ENCODE measurements at regions not wholly inside any gene's neighbourhood (a gene's known extent, or its start where the extent isn't known, plus 50 kb on each side); places are given as distances from the start of the nearest gene placed in this dataset.

DNA sequence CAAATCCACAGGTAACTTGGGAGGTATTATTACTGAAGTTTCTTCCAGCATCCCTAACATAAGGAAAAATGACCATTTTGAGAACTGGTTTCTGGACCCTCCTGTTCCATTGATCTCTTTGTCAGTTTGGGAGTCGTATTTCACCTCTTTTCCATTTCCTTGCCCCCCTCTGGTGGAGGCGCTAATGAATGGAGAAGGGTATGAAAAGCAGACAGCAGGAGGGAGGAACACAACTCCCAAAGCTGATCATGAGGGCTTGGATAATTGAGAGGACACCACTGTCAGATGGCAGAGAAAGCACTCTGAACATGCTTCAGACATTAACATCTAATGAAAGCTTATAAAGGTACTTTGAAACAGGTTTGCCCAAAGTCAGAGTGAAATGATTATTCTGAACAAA is 56.6 kb upstream of the TLK1 start:
- Histone ChIP-seq H3K36me3 (no peaks in the 10 kb centered on the region), H3K27ac (no peak overlapping the region), H3K27me3 (peaks cover 0 to 7% (median 0%) of the 10 kb centered on the region in 9 donors), H3K9me3 (peaks cover 0 to 16% (median 0%) of the 10 kb centered on the region in 12 donors), H3K4me3 (no peak overlapping the region), H3K4me1 (no peaks in the 10 kb centered on the region)
- no peak for TF ChIP-seq POLR2A (IDR thresholded peaks at IDR 0.05)
- TF ChIP-seq, protein P1, sequence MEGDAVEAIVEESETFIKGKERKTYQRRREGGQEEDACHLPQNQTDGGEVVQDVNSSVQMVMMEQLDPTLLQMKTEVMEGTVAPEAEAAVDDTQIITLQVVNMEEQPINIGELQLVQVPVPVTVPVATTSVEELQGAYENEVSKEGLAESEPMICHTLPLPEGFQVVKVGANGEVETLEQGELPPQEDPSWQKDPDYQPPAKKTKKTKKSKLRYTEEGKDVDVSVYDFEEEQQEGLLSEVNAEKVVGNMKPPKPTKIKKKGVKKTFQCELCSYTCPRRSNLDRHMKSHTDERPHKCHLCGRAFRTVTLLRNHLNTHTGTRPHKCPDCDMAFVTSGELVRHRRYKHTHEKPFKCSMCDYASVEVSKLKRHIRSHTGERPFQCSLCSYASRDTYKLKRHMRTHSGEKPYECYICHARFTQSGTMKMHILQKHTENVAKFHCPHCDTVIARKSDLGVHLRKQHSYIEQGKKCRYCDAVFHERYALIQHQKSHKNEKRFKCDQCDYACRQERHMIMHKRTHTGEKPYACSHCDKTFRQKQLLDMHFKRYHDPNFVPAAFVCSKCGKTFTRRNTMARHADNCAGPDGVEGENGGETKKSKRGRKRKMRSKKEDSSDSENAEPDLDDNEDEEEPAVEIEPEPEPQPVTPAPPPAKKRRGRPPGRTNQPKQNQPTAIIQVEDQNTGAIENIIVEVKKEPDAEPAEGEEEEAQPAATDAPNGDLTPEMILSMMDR (IDR thresholded peaks at IDR 0.05): no peak
- intact Hi-C loops (cut with DNase I): no loop called here
- DNase-seq (no peak), ATAC-seq (no peak)
- 27 to 53% (median 41%) methylated on average over 2 of the region's 2 CpGs for WGBS, 4 donors

DNA sequence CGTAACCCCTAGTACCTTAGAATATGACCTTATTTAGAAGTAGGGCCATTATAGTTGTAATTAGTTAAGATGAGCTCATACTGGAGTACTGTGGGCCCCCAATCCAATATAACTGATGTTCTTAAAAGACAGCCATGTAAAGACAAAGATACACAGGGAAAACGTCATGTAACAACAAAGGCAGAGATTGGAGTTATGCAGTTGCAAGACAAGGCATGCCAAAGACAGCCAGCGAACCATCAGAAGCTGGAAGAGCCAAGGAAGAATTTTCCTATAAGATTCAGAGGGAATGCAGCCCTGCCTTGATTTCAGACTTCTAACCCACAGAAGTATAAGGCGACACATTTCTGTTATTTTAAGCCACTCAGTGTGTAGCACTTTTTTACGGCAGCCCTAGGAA is 55.9 kb upstream of the TLK1 start:
- H3K4me1 ChIP-seq: no peaks in the 10 kb centered on the region
- H3K27ac ChIP-seq: no peak overlapping the region
- peaks cover 0 to 7% (median 0%) of the 10 kb centered on the region in 9 donors for H3K27me3 ChIP-seq
- H3K36me3 ChIP-seq: no peaks in the 10 kb centered on the region
- TF ChIP-seq, protein P1 (IDR thresholded peaks at IDR 0.05): no peak
- TF ChIP-seq POLR2A (IDR thresholded peaks at IDR 0.05): no peak
- WGBS, 4 donors: 61 to 72% (median 68%) methylated on average over 5 of the region's 5 CpGs
- intact Hi-C loops (cut with DNase I): no loop called here
- ATAC-seq (no peak), DNase-seq (no peak)
- no peak overlapping the region for H3K4me3 ChIP-seq
- peaks cover 0 to 16% (median 0%) of the 10 kb centered on the region in 12 donors for H3K9me3 ChIP-seq

DNA sequence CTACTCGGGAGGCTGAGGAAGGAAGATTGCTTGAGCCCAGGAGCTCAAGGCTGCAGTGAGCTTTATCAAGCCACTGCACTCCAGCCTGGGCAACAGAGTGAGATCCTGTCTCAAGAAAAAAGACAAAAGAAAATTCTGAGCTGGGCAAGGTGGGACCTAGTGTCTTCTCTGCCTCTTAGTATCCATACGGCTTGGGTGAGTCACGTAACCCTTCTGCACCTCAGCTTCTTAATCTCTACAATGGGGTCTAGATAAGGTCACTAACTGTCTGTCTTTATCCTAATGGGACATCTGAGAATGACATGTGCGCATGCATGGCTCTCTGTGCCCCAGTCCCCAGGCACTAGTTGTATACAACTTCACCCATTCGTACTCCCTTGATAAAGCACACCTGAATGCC is 53.4 kb upstream of the TLK1 start:
- intact Hi-C loops (cut with DNase I): no loop called here
- ATAC-seq (no peak), DNase-seq (no peak)
- H3K36me3 ChIP-seq: no peaks in the 10 kb centered on the region
- no peak overlapping the region for H3K27ac ChIP-seq
- WGBS, 4 donors: 90% methylated on average over 5 of the region's 5 CpGs
- TF ChIP-seq, protein P1 (IDR thresholded peaks at IDR 0.05): no peak
- TF ChIP-seq POLR2A (IDR thresholded peaks at IDR 0.05): no peak
- H3K4me3 ChIP-seq: no peak overlapping the region
- no peaks in the 10 kb centered on the region for H3K4me1 ChIP-seq
- peaks cover 0 to 10% (median 0%) of the 10 kb centered on the region in 12 donors for H3K9me3 ChIP-seq
- peaks cover 0 to 7% (median 0%) of the 10 kb centered on the region in 9 donors for H3K27me3 ChIP-seq

DNA sequence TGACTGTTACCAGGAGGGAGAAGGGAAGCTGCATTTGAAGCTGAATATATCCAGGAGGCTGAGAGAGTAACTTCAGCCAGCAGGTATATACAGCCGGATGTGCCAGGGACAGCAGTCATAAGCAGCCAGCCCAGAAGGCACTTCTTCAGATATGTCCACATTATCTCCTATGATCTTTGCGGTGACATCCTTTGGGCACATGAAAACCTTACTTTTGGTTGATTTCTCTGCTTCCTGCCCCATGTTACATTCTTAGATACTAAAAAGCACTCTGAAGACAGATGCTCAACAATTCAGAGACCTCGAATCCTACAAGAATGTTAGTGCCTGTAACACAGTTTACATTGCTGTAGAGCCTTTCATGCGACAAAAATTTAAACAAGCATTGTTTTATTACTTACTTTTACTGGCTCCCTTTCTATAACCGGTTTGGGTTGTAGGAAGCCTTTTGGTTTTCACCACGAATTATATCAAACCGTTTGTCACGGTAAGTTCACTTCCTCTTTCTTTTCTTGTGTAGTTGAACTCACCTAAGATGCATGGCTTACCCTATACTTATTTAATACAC is 50.3 kb upstream of the TLK1 start:
- H3K4me3 ChIP-seq: no peak overlapping the region
- no peak for ATAC-seq
- intact Hi-C loops (cut with DNase I): no loop called here
- WGBS, 4 donors: 73 to 81% (median 76%) methylated on average over 8 of the region's 8 CpGs
- H3K9me3 ChIP-seq: peaks cover 0 to 5% (median 0%) of the 10 kb centered on the region in 12 donors
- H3K36me3 ChIP-seq: no peaks in the 10 kb centered on the region
- no peaks in the 10 kb centered on the region for H3K4me1 ChIP-seq
- peak overlapping the region in 1 of 12 donors; percentile 36 for H3K27ac ChIP-seq
- peaks cover 0 to 7% (median 0%) of the 10 kb centered on the region in 9 donors for H3K27me3 ChIP-seq
- no peak for DNase-seq
- TF ChIP-seq POLR2A (IDR thresholded peaks at IDR 0.05): no peak
- TF ChIP-seq, protein P1 (IDR thresholded peaks at IDR 0.05): no peak
